ENCODE measurements at regions not wholly inside any gene's neighbourhood (a gene's known extent, or its start where the extent isn't known, plus 50 kb on each side); places are given as distances from the start of the nearest gene placed in this dataset.

- Histone ChIP-seq H3K27me3 (ENCODE audit: control insufficient read depth in 2 of 2, insufficient read depth in 2 of 2, low read length in 2 of 2) (peaks cover 10 to 13% of the 10 kb centered on the region in 2 experiments), H3K9ac (replicated peaks; ENCODE audit: extremely low read depth, insufficient read depth, low read length) (no peak overlapping the region), H3K9me3 (replicated peaks; ENCODE audit: control insufficient read depth, insufficient read depth, low read length) (no peaks in the 10 kb centered on the region), H3K79me2 (ENCODE audit: control insufficient read depth, insufficient read depth, low read length) (no peaks in the 10 kb centered on the region), H3K36me3 (ENCODE audit: control insufficient read depth in 2 of 2, extremely low read depth in 1 of 2, insufficient read depth in 2 of 2, low read length in 2 of 2) (no peaks in the 10 kb centered on the region), H3K4me1 (ENCODE audit: control insufficient read depth, extremely low read depth, insufficient read depth, low read length) (no peaks in the 10 kb centered on the region), H3K9me1 (replicated peaks; ENCODE audit: control insufficient read depth, extremely low read depth, insufficient read depth, low read length) (no peaks in the 10 kb centered on the region), H3K27ac (ENCODE audit: insufficient read depth, low read depth, low read length) (no peak overlapping the region), H2AFZ (ENCODE audit: low read depth, low read length) (no peak overlapping the region), H3K4me2 (ENCODE audit: insufficient read depth, low read length) (no peak overlapping the region), H3K4me3 (replicated peaks in 1 of 3; ENCODE audit: insufficient read depth in 1 of 3, low read depth in 1 of 3, low read length in 3 of 3) (no peak overlapping the region), H4K20me1 (replicated peaks; ENCODE audit: control insufficient read depth, extremely low read depth, insufficient read depth, low read length) (no peaks in the 10 kb centered on the region)
- dilution Hi-C loops (cut with MboI; ENCODE audit: extremely low pct_ligation_motif_present, low sequenced_read_pairs) (no loop called here), intact Hi-C loops (cut with micrococcal nuclease) (no loop called here)
- no TSS peak for BruUV-seq (replicated peaks)
- no peak for DNase-seq (ENCODE audit: low read depth, low spot score)
- CTCF ChIA-PET, result no interaction called here
- FAIRE-seq, result no peak
- POLR2A ChIA-PET, result no interaction called here
- TF ChIP-seq FOS (IDR thresholded peaks at IDR 0.05; ENCODE audit: borderline replicate concordance, insufficient read depth, low read length) (no peak), MYC (IDR thresholded peaks at IDR 0.05; ENCODE audit: low read depth, low read length) (no peak)
Observed at GRCh38 chr3:14311729-14312128, 90.7 kb upstream of the SLC6A6 start.

- H3K36me3 ChIP-seq (ENCODE audit: control insufficient read depth in 2 of 2, extremely low read depth in 1 of 2, insufficient read depth in 2 of 2, low read length in 2 of 2), result no peaks in the 10 kb centered on the region
- no peaks in the 10 kb centered on the region for H3K9me3 ChIP-seq (replicated peaks; ENCODE audit: control insufficient read depth, insufficient read depth, low read length)
- DNase-seq (ENCODE audit: low read depth, low spot score) (no peak), FAIRE-seq (no peak)
- no peak overlapping the region for H3K9ac ChIP-seq (replicated peaks; ENCODE audit: extremely low read depth, insufficient read depth, low read length)
- dilution Hi-C loops (cut with MboI; ENCODE audit: extremely low pct_ligation_motif_present, low sequenced_read_pairs), result no loop called here
- no peak overlapping the region for H3K4me2 ChIP-seq (ENCODE audit: insufficient read depth, low read length)
- peaks cover 10 to 13% of the 10 kb centered on the region in 2 experiments for H3K27me3 ChIP-seq (ENCODE audit: control insufficient read depth in 2 of 2, insufficient read depth in 2 of 2, low read length in 2 of 2)
- ChIA-PET CTCF (no interaction called here), POLR2A (no interaction called here)
- no TSS peak for BruUV-seq (replicated peaks)
- H2AFZ ChIP-seq (ENCODE audit: low read depth, low read length), result no peak overlapping the region
- H3K4me3 ChIP-seq (replicated peaks in 1 of 3; ENCODE audit: insufficient read depth in 1 of 3, low read depth in 1 of 3, low read length in 3 of 3), result no peak overlapping the region
- H3K4me1 ChIP-seq (ENCODE audit: control insufficient read depth, extremely low read depth, insufficient read depth, low read length), result no peaks in the 10 kb centered on the region
- no peak overlapping the region for H3K27ac ChIP-seq (ENCODE audit: insufficient read depth, low read depth, low read length)
- TF ChIP-seq CTCF (IDR thresholded peaks at IDR 0.05; ENCODE audit: extremely low read depth in 1 of 2, insufficient read depth in 1 of 2, low read depth in 1 of 2, low read length in 2 of 2), result no peak
- no peak for TF ChIP-seq POLR2AphosphoS5 (IDR thresholded peaks at IDR 0.05; ENCODE audit: insufficient read depth, low read depth, low read length)
- no peaks in the 10 kb centered on the region for H4K20me1 ChIP-seq (replicated peaks; ENCODE audit: control insufficient read depth, extremely low read depth, insufficient read depth, low read length)
- H3K9me1 ChIP-seq (replicated peaks; ENCODE audit: control insufficient read depth, extremely low read depth, insufficient read depth, low read length), result no peaks in the 10 kb centered on the region
- H3K79me2 ChIP-seq (ENCODE audit: control insufficient read depth, insufficient read depth, low read length), result no peaks in the 10 kb centered on the region
- intact Hi-C loops (cut with micrococcal nuclease), result no loop called here
Observed at GRCh38 chr3:14312375-14312774, 90.0 kb upstream of the SLC6A6 start.
